HepG2 (cell line): ENCODE measurements at regions not wholly inside any gene's neighbourhood (a gene's known extent, or its start where the extent isn't known, plus 50 kb on each side); places are given as distances from the start of the nearest gene placed in this dataset.

Experiments
- ATAC-seq: fragments of 200-7000 bp; cut with Tn5 transposase; 3 replicates; pipeline ENCODE4 v1.9.1; 2020; ENCODE audit warnings: mild to moderate bottlenecking, moderate library complexity
- BruUV-seq: library from RNA; stranded (reverse); fragments of 400-500 nt; replicated peaks from 2 replicates; lab custom pipeline; 2021; lab: Mats Ljungman, UMichigan
- CTCF ChIA-PET: fragments of 300-600 bp; formaldehyde crosslinking; extraction: SDS; loops from one replicate; lab custom pipeline; 2021; ENCODE audit warnings: low total read pairs, inconsistent platforms, low intra/inter-chr PET ratio; lab: Yijun Ruan, JAX
- POLR2A ChIA-PET: fragments of 350-600 bp; sonication (Branson Sonifier 250); formaldehyde crosslinking; loops from one replicate; lab custom pipeline; 2020; ENCODE audit warnings: antibody characterized with exemption, inconsistent platforms; lab: Yijun Ruan, JAX
- DNase-seq: peaks from one replicate; pipeline ENCODE4 v3.0.0-alpha.2; 2015; ENCODE audit warnings: low spot score
- FAIRE-seq: peaks from 3 replicates; lab custom pipeline; 2011; peaks lifted over from hg19 to GRCh38; lab: Jason Lieb, UNC
- H2AFZ ChIP-seq: one replicate; pipeline ENCODE4 v1.6.1; 2011; ENCODE audit warnings: low read length, inconsistent platforms
- H3K27ac ChIP-seq: fragments of 300-600 bp; 3 replicates; pipeline ENCODE4 v1.8.0; 2011; ENCODE audit warnings: mixed run types, mild to moderate bottlenecking, mixed read lengths, low read length, inconsistent platforms; ENCODE audit not compliant: insufficient read depth; ENCODE audit errors: extremely low read length
- H3K27me3 ChIP-seq, 2 experiments: fragments of 200-600 bp in 1 of 2; 2 replicates in 1 of 2; 3 replicates in 1 of 2; pipeline versions ENCODE4 v1.6.0 to v1.8.0; 2011; ENCODE audit warnings: low read length in 2 of 2, mild to moderate bottlenecking in 2 of 2, moderate library complexity in 2 of 2, inconsistent platforms in 1 of 2; ENCODE audit not compliant: insufficient read depth in 2 of 2, control insufficient read depth in 1 of 2
- H3K36me3 ChIP-seq, 2 experiments: fragments of 200-600 bp in 1 of 2; replicated peaks in 1 of 2; 2 replicates in 1 of 2; 3 replicates in 1 of 2; pipeline versions ENCODE4 v1.5.1 to v1.8.0; 2011; ENCODE audit warnings: low read length in 2 of 2, inconsistent platforms in 1 of 2; ENCODE audit not compliant: insufficient read depth in 2 of 2, control insufficient read depth in 1 of 2
- H3K4me1 ChIP-seq: 2 replicates; pipeline ENCODE4 v1.5.1; 2012; ENCODE audit warnings: low read length, inconsistent platforms; ENCODE audit not compliant: insufficient read depth
- H3K4me2 ChIP-seq: 2 replicates; pipeline ENCODE4 v1.6.0; 2011; ENCODE audit warnings: low read depth, low read length, inconsistent platforms
- H3K4me3 ChIP-seq, 3 experiments: fragments of 200-600 bp in 1 of 3; sonication (generic), shearing (Covaris generic) in 1 of 3; replicated peaks in 1 of 3; 2 replicates each; pipeline ENCODE4 v1.5.1; 2011 to 2016; ENCODE audit warnings: low read length in 3 of 3, inconsistent platforms in 2 of 3, low read depth in 2 of 3, mild to moderate bottlenecking in 2 of 3, control low read depth in 1 of 3, mixed read lengths in 1 of 3; ENCODE audit not compliant: insufficient read depth in 1 of 3
- H3K79me2 ChIP-seq: one replicate; pipeline ENCODE4 v1.6.1; 2011; ENCODE audit warnings: low read length, inconsistent platforms; ENCODE audit not compliant: insufficient read depth
- H3K9ac ChIP-seq: 2 replicates; pipeline ENCODE4 v1.6.0; 2011; ENCODE audit warnings: mild to moderate bottlenecking, low read depth, low read length, inconsistent platforms; ENCODE audit not compliant: insufficient read depth
- H3K9me3 ChIP-seq: 2 replicates; pipeline ENCODE4 v1.5.1; 2012; ENCODE audit warnings: mild to moderate bottlenecking, low read length
- H4K20me1 ChIP-seq: 2 replicates; pipeline ENCODE4 v1.6.0; 2011; ENCODE audit warnings: inconsistent platforms, mild to moderate bottlenecking, low read length, moderate library complexity; ENCODE audit not compliant: insufficient read depth
- DBP ChIP-seq: sonication (generic); formaldehyde crosslinking; IDR thresholded peaks from 2 replicates; pipeline ENCODE4 v1.4.0; 2020; ENCODE audit warnings: missing genetic modification reagents; ENCODE audit errors: not compliant biosample characterization
- IKZF1 ChIP-seq: fragments of 450-650 bp; IDR thresholded peaks from 2 replicates; pipeline ENCODE4 v1.7.1; 2016
- MIXL1 ChIP-seq: IDR thresholded peaks from 2 replicates; pipeline ENCODE4 v1.6.1; 2016
- NAIF1 ChIP-seq: sonication (generic); formaldehyde crosslinking; IDR thresholded peaks from 2 replicates; pipeline ENCODE4 v1.5.0; 2020; ENCODE audit warnings: mild to moderate bottlenecking, missing genetic modification reagents, borderline replicate concordance
- SMAD9 ChIP-seq: sonication (generic); formaldehyde crosslinking; IDR thresholded peaks from 2 replicates; pipeline ENCODE4 v1.5.1; 2020; ENCODE audit warnings: mild to moderate bottlenecking, missing genetic modification reagents
- TCF12 ChIP-seq, 2 experiments: fragments of 450-650 bp in 1 of 2; sonication (generic) in 1 of 2; formaldehyde crosslinking in 1 of 2; IDR thresholded peaks; 2 replicates each; pipeline versions ENCODE4 v1.6.1 to v1.8.0; 2017 to 2022; ENCODE audit warnings: antibody characterized with exemption in 1 of 2, mild to moderate bottlenecking in 1 of 2, missing genetic modification reagents in 1 of 2, moderate library complexity in 1 of 2
- TGIF2 ChIP-seq: IDR thresholded peaks from 2 replicates; pipeline ENCODE4 v1.6.1; 2016; ENCODE audit warnings: control low read depth, missing compliant biosample characterization
- WIZ ChIP-seq: sonication (generic); formaldehyde crosslinking; IDR thresholded peaks from 2 replicates; pipeline ENCODE4 v1.5.1; 2020; ENCODE audit warnings: mild to moderate bottlenecking, missing genetic modification reagents
- ZBTB21 ChIP-seq: sonication (generic); formaldehyde crosslinking; IDR thresholded peaks from 2 replicates; pipeline ENCODE4 v1.4.0; 2020; ENCODE audit warnings: missing genetic modification reagents
- ZBTB7B ChIP-seq: sonication (generic); formaldehyde crosslinking; IDR thresholded peaks from 2 replicates; pipeline ENCODE4 v1.4.0; 2020; ENCODE audit warnings: missing genetic modification reagents
- ZNF224 ChIP-seq: sonication (generic); formaldehyde crosslinking; IDR thresholded peaks from 2 replicates; pipeline ENCODE4 v1.5.0; 2020; ENCODE audit warnings: mild to moderate bottlenecking, missing genetic modification reagents
- ZNF251 ChIP-seq: sonication (generic); formaldehyde crosslinking; IDR thresholded peaks from 2 replicates; pipeline ENCODE4 v1.9.0; 2021; ENCODE audit warnings: mild to moderate bottlenecking, missing genetic modification reagents
- ZNF256 ChIP-seq: sonication (generic); formaldehyde crosslinking; conservative IDR thresholded peaks from 2 replicates; pipeline ENCODE4 v1.4.0; 2020; ENCODE audit warnings: missing genetic modification reagents
- ZNF549 ChIP-seq: sonication (generic); formaldehyde crosslinking; IDR thresholded peaks from 2 replicates; pipeline ENCODE4 v1.5.0; 2020; ENCODE audit warnings: missing genetic modification reagents
- ZNF598 ChIP-seq: sonication (generic); formaldehyde crosslinking; IDR thresholded peaks from 2 replicates; pipeline ENCODE4 v1.5.1; 2020; ENCODE audit warnings: mild to moderate bottlenecking, missing genetic modification reagents, borderline replicate concordance
- ZNF639 ChIP-seq: conservative IDR thresholded peaks from 2 replicates; pipeline ENCODE4 v1.6.1; 2018; ENCODE audit warnings: missing genetic modification reagents
- ZNF678 ChIP-seq: sonication (generic); formaldehyde crosslinking; IDR thresholded peaks from 2 replicates; pipeline ENCODE4 v1.4.0; 2020; ENCODE audit warnings: mild to moderate bottlenecking, missing genetic modification reagents
- ZNF773 ChIP-seq: sonication (generic); formaldehyde crosslinking; IDR thresholded peaks from 2 replicates; pipeline ENCODE4 v1.4.0; 2020; ENCODE audit warnings: missing genetic modification reagents, borderline replicate concordance
- WGBS: methylation state at CpG from one replicate; pipeline ENCODE4 v1.1.6; 2017; ENCODE audit warnings: low lambda C conversion rate; 5-methylcytosine and 5-hydroxymethylcytosine counted together
- in situ Hi-C: cut with HindIII; loops from 2 replicates; pipeline ENCODE4 v1.10.0; 2017; ENCODE audit warnings: low pct_unique_long_range_greater_than_20kb; ENCODE audit not compliant: extremely low pct_ligation_motif_present
- intact Hi-C: fragments of 100-400 bp; cut with micrococcal nuclease; formaldehyde crosslinking; loops from one replicate; pipeline ENCODE4 v1.10.0; 2022; ENCODE audit not compliant: unreplicated experiment
- TF ChIP-seq, protein P1 (sequence below): sonication (generic); formaldehyde crosslinking; IDR thresholded peaks from 2 replicates; pipeline ENCODE4 v1.5.0; 2020; ENCODE audit warnings: mild to moderate bottlenecking, missing genetic modification reagents

- peaks cover 97% of the 10 kb centered on the region for H3K9me3 ChIP-seq
- TF ChIP-seq SMAD9 (CRISPR knock-in tag) = no peak
- no peak for TF ChIP-seq TGIF2 (CRISPR knock-in tag)
- no peak for TF ChIP-seq ZNF549 (CRISPR knock-in tag)
- no peak for TF ChIP-seq ZNF251 (CRISPR knock-in tag)
- no peak for TF ChIP-seq WIZ (CRISPR knock-in tag)
- TF ChIP-seq ZBTB21 (CRISPR knock-in tag) = no peak
- TF ChIP-seq, protein P1, sequence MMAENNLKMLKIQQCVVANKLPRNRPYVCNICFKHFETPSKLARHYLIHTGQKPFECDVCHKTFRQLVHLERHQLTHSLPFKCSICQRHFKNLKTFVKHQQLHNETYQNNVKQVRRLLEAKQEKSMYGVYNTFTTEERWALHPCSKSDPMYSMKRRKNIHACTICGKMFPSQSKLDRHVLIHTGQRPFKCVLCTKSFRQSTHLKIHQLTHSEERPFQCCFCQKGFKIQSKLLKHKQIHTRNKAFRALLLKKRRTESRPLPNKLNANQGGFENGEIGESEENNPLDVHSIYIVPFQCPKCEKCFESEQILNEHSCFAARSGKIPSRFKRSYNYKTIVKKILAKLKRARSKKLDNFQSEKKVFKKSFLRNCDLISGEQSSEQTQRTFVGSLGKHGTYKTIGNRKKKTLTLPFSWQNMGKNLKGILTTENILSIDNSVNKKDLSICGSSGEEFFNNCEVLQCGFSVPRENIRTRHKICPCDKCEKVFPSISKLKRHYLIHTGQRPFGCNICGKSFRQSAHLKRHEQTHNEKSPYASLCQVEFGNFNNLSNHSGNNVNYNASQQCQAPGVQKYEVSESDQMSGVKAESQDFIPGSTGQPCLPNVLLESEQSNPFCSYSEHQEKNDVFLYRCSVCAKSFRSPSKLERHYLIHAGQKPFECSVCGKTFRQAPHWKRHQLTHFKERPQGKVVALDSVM = no peak
- TF ChIP-seq TCF12 (IDR thresholded peaks at IDR 0.05) = no peak
- TF ChIP-seq TCF12 (CRISPR knock-in tag; IDR thresholded peaks at IDR 0.05) = no peak
- TF ChIP-seq ZNF773 (CRISPR knock-in tag) = no peak
- TF ChIP-seq ZBTB7B (CRISPR knock-in tag) = no peak
- no peak for TF ChIP-seq ZNF639 (CRISPR knock-in tag)
- no peak for TF ChIP-seq ZNF598
- no peak for TF ChIP-seq DBP (CRISPR knock-in tag)
- no peak for TF ChIP-seq IKZF1
- TF ChIP-seq ZNF224 = no peak
- TF ChIP-seq NAIF1 (CRISPR knock-in tag) = no peak
- TF ChIP-seq MIXL1 (CRISPR knock-in tag) = no peak
- no peak for TF ChIP-seq ZNF256 (CRISPR knock-in tag)
- no peak for TF ChIP-seq ZNF678 (CRISPR knock-in tag)
- H3K79me2 ChIP-seq = no peaks in the 10 kb centered on the region
- no peaks in the 10 kb centered on the region for H3K4me1 ChIP-seq
- BruUV-seq = no TSS peak
- no peak overlapping the region for H2AFZ ChIP-seq
- 1% methylated on average over 2 of the region's 2 CpGs for WGBS
- H3K4me2 ChIP-seq = no peak overlapping the region
- no peaks in the 10 kb centered on the region for H3K36me3 ChIP-seq
- ChIA-PET CTCF (no interaction called here), POLR2A (no interaction called here)
- no peak for ATAC-seq
- H3K27ac ChIP-seq = no peak overlapping the region
- intact Hi-C loops = no loop called here
- no peaks in the 10 kb centered on the region for H3K27me3 ChIP-seq
- no peaks in the 10 kb centered on the region for H4K20me1 ChIP-seq
- DNase-seq = no peak
- in situ Hi-C loops = no loop called here
- H3K4me3 ChIP-seq = no peak overlapping the region
- no peak for FAIRE-seq
- no peak overlapping the region for H3K9ac ChIP-seq
Measured at GRCh38 chr16:35736546-35736945, 2277.1 kb downstream of the TP53TG3F start.
